Fibroblast of upper back skin (primary cell): ENCODE measurements at regions not wholly inside any gene's neighbourhood (a gene's known extent, or its start where the extent isn't known, plus 50 kb on each side); places are given as distances from the start of the nearest gene placed in this dataset.
"Not testable (repeated sequence)": the region's sequence is repeated elsewhere in the genome, so short reads cannot be mapped to it uniquely, and the experiment has no call there.

Experiments used
- DNase-seq: peaks from one replicate; pipeline ENCODE4 v3.0.0-alpha.2; 2013

DNA sequence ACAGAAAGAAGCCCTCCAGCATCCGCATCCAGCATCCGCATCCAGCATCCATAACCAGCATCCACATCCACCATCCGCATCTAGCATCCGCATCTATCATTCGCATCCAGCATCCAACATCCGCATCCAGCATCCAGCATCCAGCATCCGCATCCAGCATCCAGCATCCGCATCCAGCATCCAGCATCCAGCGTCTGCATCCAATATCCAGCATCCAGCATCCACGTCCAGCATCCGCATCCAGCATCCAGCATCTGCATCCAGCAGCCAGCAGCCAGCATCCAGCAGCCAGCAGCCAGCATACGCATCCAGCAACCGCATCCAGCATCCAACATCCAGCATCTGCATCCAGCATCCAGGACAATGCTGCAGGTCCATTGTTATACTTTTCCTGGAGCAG, 671.0 kb upstream of the C16orf82 start:
- DNase-seq, result no peak

DNA sequence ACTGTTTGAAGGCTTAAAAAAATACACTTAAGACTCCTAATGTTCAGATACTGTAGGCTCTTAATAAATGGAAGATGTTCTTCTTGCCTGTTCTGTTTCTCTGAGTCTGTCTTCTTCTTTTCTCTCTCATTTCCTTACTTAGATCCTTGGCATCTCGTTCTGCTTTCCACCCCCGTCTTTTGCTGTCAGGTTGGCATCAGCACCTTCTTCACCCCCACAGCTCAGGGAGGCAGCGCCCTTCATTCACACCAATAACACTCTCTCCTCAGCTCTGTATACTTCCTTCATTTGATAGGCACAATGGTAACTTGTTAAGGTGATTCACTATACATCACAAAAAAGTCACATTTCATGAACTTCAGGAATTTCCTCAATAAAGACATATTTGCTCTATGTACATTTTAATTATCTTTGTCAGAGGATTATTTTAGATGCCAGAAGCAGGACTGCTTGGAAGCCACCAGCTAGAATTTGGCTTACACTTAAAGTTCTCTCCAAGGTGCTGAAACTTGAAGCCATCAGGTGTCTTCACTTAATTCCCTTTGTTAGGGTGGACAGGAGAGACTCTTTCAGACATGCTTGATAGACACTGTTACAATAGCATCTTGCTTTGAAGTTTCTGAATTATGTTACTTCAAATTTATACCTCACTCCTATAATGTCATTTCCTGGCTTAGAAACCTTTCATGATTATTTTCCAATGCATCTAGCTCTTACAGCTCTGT, 670.1 kb upstream of the C16orf82 start:
- DNase-seq, result no peak

DNA sequence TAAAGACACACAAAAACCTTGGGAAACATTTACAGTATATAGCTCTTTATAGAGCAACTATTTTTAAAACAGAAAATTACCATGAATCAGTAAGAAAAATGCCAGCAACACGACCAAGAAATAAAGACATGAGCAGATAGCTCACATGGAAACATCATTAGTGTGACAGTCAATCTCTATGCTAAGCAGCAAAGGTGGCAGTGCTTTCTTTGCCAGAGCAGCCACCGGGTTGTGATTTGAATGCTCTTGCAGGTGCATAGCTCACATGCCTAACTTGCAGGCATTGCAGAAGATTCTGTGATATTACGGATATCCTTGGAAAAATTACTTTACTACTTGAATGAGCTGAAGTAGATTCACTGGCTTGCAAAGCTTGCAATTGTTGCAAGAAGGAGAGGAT, 652.9 kb upstream of the C16orf82 start:
- no peak for DNase-seq

DNA sequence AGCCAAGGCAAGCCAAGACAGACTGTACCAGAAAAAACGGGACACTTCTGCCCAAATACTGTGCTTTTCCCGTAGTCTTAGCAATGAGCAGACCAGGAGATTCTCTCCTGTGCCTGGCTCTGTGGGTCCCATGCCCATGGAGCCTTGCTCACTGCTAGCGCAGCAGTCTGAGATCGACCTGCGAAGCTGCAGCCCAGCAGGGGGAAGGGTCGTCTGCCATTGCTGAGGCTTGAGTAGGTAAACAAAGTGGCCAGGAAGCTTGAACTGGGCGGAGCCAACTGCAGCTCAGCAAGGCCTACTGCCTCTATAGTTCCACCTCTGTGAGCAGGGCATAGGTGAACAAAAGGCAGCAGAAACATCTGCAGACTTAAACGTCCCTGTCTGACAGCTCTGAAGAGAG, 647.3 kb upstream of the C16orf82 start:
- not testable (repeated sequence) for DNase-seq

DNA sequence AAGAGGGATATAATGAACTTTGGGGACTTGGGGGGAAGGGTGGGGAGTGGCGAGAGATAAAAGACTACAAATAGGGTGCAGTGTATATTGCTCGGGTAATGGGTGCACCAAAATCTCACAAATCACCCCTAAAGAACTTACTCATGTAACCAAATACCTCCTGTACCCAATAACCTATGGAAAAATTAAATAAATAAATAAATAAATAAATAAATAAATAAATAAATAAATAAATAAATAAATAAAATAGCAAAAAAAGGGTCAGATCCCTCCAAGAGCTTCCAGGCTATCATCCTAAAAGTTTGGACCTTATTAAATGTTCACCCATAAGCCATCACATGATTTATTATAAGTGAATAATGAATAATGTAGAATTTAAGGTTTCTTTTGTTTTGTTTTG, 636.1 kb upstream of the C16orf82 start:
- DNase-seq, result no peak

DNA sequence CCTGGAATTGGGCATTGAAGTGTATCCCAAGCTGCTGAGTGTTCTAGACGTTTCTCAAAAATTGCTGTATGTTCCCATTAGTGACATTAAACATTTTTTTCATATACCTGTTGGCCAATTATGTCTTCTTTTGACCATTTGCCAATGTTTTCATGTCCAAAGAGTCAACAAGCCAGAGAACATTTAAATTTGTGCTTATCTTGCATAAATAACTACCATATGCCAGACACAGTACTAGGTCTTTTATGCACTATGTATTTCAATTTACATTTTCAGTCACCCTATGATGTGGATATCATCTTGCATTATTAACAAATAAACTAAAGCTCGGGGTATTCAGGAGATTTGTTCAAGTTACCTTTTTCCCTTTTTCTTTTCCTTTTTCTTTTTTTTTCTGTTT, 632.9 kb upstream of the C16orf82 start:
- no peak for DNase-seq

DNA sequence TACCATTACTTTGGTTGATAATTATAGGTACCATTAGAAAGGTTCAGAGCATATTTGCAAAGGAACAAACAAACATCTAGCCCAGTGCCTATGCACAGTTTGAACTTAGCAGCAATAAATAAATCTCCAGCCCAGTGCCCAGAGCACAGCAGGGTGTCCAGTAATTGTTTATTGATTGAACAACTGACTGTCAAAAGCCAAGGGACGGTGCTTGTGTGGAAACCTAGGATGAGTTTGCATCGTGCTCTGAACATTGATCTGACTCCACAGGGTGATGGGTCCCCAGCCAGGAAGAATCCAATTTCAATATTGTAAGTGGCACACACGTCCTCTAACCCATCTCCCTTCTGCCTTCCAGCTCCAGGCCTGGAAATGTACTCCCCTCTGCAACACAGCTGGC, 625.5 kb upstream of the C16orf82 start:
- DNase-seq, result no peak

DNA sequence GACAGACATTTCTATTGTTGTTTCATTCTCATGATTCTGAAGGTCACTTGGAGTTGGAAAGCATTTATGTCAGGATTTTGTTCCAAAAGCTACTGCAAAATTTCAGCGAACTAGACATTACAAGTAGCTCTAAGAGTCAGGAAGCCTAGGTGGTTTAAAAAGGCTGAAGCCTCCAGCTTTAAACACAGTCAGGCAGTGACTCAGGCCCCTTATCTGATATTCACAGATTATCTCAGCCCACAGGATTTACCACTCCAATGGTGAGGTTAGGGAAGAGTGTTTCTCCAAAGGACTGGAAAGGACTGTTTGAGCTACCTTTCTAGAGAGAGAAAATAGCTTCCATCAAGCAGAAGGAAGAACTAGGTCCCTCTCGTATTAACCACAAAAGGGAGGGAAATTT, 624.4 kb upstream of the C16orf82 start:
- DNase-seq, result no peak

DNA sequence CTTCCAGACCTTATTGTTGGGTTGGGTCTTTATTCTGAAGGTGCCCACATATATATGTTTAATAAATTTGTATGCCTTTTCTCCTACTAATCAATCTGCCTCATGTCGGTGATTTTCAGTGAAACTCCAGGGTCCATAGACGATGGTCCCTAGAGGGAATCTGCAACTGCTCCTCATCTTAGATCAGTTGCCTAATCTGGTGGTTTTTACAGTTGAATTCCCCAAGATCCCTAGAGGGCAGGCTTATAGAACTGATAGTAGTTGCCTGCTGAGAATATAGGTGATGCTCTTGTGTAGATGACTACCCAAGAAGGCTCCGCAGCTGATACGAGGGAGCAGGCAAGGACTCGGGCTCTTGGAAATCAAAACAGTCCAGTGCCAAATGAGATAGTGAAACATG, 619.2 kb upstream of the C16orf82 start:
- no peak for DNase-seq

DNA sequence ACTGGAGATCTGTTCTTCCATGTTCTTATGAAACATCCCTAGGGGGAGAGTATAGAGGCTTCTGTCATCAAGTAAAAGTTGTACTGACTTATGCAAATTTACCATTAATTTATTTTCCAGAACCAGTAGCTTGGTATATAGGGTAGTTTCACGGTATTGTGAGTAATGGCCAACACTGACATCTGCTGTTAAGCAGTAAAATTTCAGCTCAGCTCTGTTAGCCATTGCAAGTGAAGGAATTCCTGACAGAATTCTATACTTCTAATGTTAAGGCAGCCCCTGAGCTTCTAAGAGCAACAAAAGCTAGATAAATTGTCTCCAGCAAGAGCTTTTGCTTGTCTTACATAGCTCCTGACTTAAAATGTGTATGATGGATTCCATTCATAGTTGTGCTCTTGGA, 613.5 kb upstream of the C16orf82 start:
- no peak for DNase-seq

DNA sequence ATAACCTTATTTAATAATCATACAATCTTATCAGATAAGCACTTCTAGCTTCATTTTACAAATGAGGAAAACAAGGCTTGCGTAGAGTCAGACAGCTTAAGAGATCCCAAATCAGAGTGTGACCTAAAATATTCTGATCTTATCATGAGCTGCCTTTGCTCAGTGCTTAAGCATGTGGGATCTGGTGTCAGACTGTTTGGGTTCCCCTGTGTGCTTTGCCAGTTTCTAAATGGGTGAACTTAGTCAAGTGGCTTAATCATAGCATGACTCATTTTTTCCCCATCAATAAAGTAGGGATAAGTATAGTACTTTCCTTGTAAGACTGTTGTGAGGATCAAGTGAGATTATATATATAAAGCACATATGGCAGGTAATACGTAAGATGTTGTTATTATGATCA, 612.6 kb upstream of the C16orf82 start:
- peak; percentile 2 for DNase-seq

DNA sequence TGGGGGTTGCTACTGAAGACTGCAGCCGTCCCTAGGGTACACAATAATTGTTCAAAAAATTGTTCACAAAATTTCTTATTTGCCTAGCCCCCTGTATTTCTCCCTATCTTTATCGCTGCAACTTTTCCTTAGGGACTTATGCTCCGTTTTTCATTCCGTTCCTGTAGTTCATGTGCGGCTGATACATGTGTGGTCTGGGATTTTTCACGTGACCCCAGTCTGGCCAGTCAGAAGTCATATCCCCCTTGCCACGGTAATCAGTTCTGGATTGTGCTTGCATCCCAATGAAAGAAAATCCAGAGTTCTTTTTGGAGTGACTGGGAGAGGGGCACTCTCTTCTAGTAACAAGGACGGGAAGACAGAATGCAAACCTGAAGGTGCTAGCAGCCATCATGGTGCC, 610.7 kb upstream of the C16orf82 start:
- no peak for DNase-seq

DNA sequence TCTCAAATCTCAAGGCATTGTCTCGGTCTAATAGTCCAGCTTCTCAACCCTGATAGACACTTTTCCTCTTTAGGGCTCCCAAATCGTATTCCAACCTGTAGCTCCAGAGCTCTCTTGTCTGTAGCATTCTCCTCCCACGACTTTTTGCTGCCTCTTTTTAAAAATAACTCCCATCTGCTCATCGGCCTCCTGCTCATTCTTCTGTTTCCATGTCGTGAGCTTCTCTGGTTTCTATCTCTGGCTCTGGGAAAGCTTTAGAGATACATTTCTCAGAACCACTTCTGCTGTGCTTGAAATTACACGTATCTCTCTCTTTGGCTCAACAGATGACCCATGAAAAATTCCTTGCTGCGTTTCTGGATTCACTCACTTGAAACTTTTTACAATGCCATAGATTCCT, 609.6 kb upstream of the C16orf82 start:
- DNase-seq, result no peak

DNA sequence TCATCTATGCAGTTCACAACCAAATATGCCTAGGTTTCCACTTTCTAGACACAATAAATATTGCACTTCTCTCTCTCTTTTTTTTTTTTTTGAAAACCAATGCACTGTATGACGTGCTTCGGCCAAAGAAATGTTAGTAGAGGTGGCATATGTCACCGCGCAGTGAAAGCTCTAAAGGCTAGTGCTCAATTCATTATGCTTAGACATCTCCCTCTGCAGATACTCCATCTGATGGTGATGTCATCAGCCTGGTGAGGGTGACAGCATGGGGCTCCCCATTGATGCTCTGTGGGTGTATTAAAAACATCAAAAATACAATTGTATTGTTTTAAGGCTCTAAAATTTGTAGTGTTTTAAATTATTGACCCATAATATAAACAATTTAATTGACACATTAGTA, 608.8 kb upstream of the C16orf82 start:
- DNase-seq, result no peak

DNA sequence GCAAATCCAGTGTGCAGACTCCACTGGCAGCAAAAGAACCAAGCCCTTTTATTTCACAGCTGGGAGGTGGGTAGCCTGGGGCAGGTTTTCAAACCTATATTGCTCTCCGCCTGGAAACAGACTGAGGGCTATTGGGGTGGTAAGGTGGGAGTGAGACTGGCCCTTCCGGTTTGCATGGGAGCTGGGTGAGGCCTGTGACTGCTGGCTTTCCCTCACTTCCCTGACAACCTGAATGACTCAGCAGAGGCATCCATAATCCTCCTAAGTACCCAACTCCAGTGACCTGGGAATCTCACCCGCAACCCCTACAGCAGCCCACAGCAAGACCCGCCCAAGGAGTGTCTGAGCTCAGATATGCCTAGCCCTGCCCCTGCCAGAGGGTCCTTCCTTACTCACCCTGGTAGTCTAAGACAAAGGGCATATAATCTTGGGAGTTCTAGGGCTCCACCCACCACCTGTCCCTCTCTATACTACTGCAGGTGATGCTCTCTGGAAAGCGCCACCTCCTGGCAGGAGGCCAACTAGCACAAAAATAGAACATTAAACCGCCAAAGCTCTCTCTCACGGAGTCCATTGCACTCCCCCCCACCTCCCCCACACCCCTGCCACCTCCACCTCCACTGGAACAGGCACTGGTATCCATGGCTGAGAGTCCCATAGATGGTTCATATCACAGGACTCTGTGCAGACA, 602.0 kb upstream of the C16orf82 start:
- no peak for DNase-seq

DNA sequence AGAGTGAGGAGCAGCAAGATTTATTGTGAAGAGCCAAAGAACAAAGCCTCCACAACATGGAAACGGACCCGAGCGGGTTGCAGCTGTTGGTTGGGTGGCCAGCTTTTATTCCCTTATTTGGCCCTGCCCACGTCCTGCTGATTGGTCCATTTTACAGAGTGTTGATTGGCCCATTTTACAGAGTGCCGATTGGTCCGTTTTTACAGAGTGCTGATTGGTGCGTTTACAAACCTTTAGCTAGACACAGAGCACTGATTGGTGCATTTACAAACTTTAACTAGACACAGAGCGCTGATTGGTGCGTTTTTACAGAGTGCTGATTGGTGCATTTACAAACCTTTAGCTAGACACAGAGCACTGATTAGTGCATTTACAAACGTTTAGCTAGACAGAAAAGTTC, 592.3 kb upstream of the C16orf82 start:
- DNase-seq, result not testable (repeated sequence)

DNA sequence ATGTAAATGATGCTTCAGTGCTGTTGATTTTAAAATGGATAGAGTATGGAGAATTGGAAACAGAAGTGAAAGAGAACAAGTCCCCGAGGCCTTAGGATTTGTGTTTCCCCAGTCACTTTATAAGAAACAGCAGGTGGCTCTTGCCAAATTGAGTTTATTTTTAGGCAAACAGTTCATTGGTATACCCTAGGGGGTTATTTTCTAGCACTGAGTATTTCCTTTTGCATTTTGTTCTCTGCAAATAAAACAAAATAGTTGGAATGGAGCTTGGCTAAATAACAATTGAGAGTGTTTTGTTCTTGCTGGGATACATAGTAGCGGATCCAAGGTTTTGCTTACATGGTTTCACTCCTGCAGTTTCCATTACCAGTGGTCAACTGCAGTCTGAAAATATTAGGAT, 591.1 kb upstream of the C16orf82 start:
- DNase-seq, result no peak

DNA sequence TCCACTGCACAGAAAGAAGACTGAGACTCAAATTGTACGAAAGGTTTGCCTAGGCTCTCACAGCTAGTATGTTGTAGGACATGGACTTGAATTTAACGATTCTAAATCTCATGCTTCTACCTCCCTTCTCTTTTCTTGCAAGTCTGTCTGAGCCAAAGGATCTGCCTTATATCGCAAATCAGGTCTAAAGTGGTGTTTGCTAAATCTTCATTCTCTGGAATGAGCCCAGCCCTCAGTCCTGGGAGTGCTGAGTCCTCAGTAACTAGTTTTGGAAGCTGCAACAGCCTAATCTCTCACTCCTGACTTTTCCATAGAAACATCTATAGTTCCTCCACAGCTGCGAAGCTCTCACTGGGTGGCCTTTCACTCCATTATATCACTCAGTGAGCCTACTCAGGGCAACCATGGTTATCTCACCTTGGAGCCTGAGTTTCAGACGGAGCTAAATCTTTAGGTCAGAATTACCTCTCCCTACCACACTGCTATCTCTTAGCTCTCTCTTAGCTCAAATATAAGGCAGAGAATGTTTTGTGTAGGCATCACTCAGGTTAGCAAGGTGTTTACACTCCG, 575.5 kb upstream of the C16orf82 start:
- no peak for DNase-seq

DNA sequence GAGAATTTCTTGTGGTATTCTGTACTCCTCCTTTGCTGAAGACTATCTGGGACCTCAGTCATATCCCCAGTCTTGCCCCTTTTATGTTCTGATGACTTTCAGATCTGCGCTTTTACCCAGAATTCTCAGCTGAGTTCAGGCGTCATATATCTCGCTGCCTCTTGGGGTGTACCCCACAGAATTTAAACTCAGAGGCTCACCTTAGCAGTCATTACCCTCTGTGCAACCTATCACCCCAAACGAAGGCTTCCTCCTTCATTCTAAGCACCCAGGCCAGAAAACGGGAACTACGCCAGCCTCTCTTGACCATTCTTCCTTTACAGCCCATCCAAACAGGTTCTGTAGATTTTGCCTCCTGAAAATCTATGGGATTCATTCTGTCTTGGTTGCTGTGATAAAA, 574.8 kb upstream of the C16orf82 start:
- DNase-seq, result no peak

DNA sequence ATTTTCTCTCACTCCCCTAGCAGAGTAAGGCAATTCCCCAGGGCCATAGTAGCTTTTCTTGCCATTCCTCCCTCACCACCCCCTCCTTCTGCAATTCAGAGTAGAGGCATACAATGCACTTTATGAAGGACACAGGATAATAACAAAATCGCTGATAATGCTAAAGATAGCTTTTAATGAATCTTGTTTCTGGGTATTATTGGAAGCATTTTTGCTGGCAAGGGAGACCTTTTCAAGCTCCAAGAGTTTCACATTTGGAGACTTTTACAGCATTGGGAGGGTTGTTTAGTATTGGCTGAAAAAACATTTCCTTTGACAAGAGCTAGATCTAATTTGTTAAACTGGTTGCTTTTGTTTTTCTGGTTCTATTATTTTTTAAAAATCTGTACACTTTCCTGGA, 573.0 kb upstream of the C16orf82 start:
- no peak for DNase-seq

DNA sequence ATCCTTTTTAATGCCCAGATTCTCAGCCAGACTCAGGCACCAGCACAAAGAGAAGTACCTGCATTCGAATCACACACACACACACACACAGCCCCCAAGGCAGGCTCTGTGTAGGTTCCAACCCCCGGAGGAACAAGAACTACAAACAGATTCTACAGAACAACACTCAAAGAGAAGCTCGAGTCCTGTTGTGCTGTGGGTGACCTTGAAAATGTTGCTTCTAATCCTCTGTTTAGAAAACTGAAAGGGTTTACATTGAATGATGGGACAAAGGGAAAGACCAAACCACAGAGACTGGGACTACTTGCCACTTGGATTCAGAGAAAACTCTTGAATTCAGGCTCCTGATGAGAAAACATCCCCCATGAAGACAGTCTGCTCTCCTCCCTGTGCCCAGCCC, 568.8 kb upstream of the C16orf82 start:
- DNase-seq, result no peak

DNA sequence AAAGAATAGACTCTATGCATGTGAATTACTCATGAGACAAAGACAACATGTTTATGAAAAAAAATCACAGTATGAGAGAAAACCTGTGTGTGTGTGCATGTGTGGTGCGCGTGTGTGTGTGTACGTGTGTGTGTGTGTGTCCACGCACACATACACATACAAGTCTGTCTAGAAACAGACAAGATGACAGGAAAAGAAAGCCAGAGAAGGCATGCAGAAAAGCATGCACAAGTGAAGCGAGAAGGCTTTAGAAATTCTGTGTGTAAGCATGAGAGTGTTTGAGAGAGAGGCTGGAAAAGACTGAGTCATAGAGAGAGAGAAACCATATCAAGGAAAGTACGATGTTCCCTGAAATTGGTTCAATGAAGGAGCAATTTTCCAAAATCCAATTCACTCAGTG, 566.4 kb upstream of the C16orf82 start:
- no peak for DNase-seq

DNA sequence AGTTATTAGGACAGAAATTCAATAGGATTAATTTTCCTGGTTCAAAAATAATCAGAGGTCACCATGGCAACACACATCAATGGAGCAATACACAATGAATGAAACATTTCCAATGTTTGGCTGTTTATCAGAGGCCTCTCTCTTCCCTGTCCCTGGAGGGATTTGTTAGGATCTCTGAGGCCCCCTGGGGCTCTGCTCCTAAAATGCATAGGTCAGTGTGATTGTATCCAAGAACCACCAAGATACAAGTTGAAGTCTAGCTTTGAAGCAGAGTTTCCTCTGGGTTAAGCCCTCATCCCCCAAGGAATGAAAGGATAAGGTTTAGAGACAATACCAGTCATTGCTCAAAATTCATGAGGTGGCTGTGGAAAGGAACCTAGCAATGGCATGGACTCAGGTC, 561.2 kb upstream of the C16orf82 start:
- DNase-seq, result no peak

DNA sequence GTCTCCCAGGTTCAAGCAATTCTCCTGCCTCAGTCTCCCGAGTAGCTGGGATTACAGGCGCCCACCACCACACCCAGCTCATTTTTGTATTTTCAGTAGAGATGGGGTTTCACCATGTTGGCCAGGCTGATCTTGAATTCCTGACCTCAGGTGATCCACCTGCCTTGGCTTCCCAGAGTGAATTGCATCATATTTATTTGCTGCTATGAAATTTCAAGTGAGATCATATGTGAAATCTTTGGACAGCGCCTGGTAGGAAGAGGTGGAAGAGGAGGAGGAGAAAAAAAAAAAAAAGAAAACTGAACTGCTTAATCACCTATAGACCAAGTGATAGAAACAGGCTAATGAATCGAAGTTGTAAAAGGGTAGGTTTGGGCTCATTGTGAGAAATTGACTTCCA, 557.8 kb upstream of the C16orf82 start:
- DNase-seq, result not testable (repeated sequence)

DNA sequence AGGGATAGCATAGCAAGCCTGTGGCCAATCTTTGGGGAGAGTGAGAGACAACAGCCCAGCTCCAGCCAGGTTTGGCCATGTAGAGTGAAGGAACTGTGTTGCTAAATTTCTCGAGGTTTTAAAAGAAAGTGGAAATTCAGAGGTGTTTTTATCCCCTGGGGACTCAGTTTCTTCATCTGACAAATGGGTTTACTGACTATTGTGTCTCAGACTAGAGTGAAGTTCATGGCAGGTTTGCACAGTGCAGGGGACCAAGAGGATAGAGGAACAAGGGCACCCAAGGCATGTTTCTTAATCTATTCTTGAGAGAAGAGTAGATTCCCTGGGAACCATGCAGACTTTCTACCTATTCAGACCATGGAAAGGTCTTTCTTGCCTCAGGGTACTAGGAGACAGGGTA, 555.8 kb upstream of the C16orf82 start:
- DNase-seq, result no peak
